MM.1S (cell line): ENCODE measurements at regions not wholly inside any gene's neighbourhood (a gene's known extent, or its start where the extent isn't known, plus 50 kb on each side); places are given as distances from the start of the nearest gene placed in this dataset.

Experiments used
- CTCF ChIP-seq: fragments of 300-600 bp; sonication (generic); IDR thresholded peaks from 2 replicates; pipeline ENCODE4 v1.5.1; 2016; ENCODE audit warnings: antibody characterized with exemption, low read length, mixed read lengths
- EZH2 ChIP-seq: fragments of 300-600 bp; sonication (generic); optimal IDR thresholded peaks from 2 replicates; pipeline ENCODE3; 2017; ENCODE audit warnings: low read depth, mild to moderate bottlenecking, antibody characterized with exemption, low read length, mixed read lengths

GRCh38 chr10:30190577-30191552 is 131.5 kb upstream of the JCAD start:
- TF ChIP-seq CTCF (no peak), EZH2 (no peak)
